ENCODE measurements at regions not wholly inside any gene's neighbourhood (a gene's known extent, or its start where the extent isn't known, plus 50 kb on each side); places are given as distances from the start of the nearest gene placed in this dataset.

DNA sequence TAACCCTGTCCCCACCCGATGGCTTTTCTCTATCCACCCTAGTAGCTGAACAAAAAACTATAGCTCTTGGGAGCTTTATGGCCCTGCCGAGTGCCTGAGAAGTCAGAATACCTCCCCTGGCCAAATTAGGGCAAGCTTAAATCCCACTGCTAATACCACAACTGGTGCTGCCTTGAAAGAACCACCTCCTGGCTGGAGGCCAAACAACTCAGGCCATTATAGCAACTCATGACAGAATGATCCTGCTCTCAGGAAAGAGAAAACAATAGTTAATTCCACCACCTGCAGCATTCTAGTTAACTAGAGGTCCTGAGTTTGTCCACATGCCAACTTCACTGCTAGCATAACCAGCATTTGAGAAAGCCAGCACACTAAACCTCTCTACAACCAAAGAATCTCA is 123.2 kb downstream of the RTP4 start:
- Histone ChIP-seq H3K56ac (replicated peaks; ENCODE audit: insufficient read length, low read depth, low read length) (no peak overlapping the region), H3K9me3 (ENCODE audit: insufficient read depth in 2 of 2, low read depth in 1 of 2, low read length in 1 of 2) (peaks cover 9 to 10% of the 10 kb centered on the region in 2 experiments; a peak in 3 of 4 replicates), H3K4me3 (ENCODE audit: extremely low read depth in 1 of 4, insufficient read depth in 2 of 4, low read depth in 3 of 4, low read length in 4 of 4) (no peak overlapping the region), H2BK20ac (ENCODE audit: low read length) (no peak overlapping the region), H2BK12ac (ENCODE audit: low read depth, low read length) (no peak overlapping the region), H4K20me1 (replicated peaks in 1 of 2; ENCODE audit: control insufficient read depth in 1 of 2, insufficient read depth in 2 of 2, low read length in 2 of 2) (no peaks in the 10 kb centered on the region), H4K8ac (ENCODE audit: extremely low read depth, insufficient read depth, low read length) (no peak overlapping the region), H3K4me2 (ENCODE audit: insufficient read depth in 1 of 2, low read depth in 2 of 2, low read length in 2 of 2) (no peak overlapping the region), H4K91ac (replicated peaks; ENCODE audit: insufficient read length, low read length) (no peak overlapping the region), H4K5ac (ENCODE audit: insufficient read length, low read depth, low read length) (no peak overlapping the region), H3K36me3 (ENCODE audit: control insufficient read depth in 2 of 4, insufficient read depth in 4 of 4, low read length in 3 of 4) (no peaks in the 10 kb centered on the region; a peak in 1 of 8 replicates), H2AK5ac (ENCODE audit: low read depth, low read length) (no peak overlapping the region), H2AFZ (ENCODE audit: low read length) (no peak overlapping the region), H3K4me1 (replicated peaks in 1 of 4; ENCODE audit: control insufficient read depth in 3 of 4, insufficient read depth in 4 of 4, low read length in 3 of 4) (no peaks in the 10 kb centered on the region), H3K18ac (ENCODE audit: extremely low read depth, low read length) (no peak overlapping the region), H2BK120ac (replicated peaks; ENCODE audit: low read depth, low read length) (no peak overlapping the region), H3K9ac (replicated peaks in 1 of 4; ENCODE audit: extremely low read depth in 1 of 4, low read depth in 3 of 4, low read length in 3 of 4) (no peak overlapping the region), H3K27ac (ENCODE audit: low read depth, low read length) (no peak overlapping the region), H2BK15ac (ENCODE audit: low read length) (no peak overlapping the region), H3K79me1 (ENCODE audit: low read depth, low read length) (no peaks in the 10 kb centered on the region), H2BK5ac (ENCODE audit: low read depth, low read length) (no peak overlapping the region), H3K23me2 (ENCODE audit: low read depth, low read length) (no peaks in the 10 kb centered on the region), H3K14ac (ENCODE audit: insufficient read length) (no peak overlapping the region), H3K79me2 (ENCODE audit: control insufficient read depth in 1 of 2, insufficient read depth in 2 of 2, low read length in 2 of 2) (no peaks in the 10 kb centered on the region), H3K27me3 (replicated peaks in 1 of 4; ENCODE audit: control insufficient read depth in 3 of 4, extremely low read depth in 1 of 4, insufficient read depth in 3 of 4, low read length in 3 of 4) (no peaks in the 10 kb centered on the region), H3K4ac (replicated peaks; ENCODE audit: insufficient read length, low read depth, low read length) (no peak overlapping the region), H3K23ac (ENCODE audit: insufficient read length) (no peak overlapping the region)
- no peak for DNase-seq (ENCODE audit: low read depth in 1 of 2, low spot score in 2 of 2)
- POLR2A ChIA-PET (ENCODE audit: partially characterized antibody): no interaction called here
- WGBS, 2 experiments (ENCODE audit: extremely low coverage in 1 of 2, insufficient coverage in 1 of 2, insufficient read length in 1 of 2, insufficient replicate concordance in 2 of 2, low coverage in 1 of 2, low lambda C conversion rate in 2 of 2, missing lambda C conversion rate in 1 of 2): 88% methylated on average over 2 of the region's 2 CpGs; no CpG with 5 or more reads in 1 of the 2 experiments
- CTCF ChIA-PET (ENCODE audit: partially characterized antibody): interaction anchor here (2.1 kb wide), 1 partner anchor 9 kb away, joined by 6 read pairs; no protein-coding TSS in a partner anchor
- TF ChIP-seq POLR2A (IDR thresholded peaks at IDR 0.05; ENCODE audit: control extremely low read depth in 1 of 2, low read depth in 2 of 2, low read length in 2 of 2): no peak
- no peak for TF ChIP-seq TBP (IDR thresholded peaks at IDR 0.05; ENCODE audit: low read depth, low read length)
- no peak for TF ChIP-seq NRF1 (IDR thresholded peaks at IDR 0.05; ENCODE audit: low read depth, low read length)
- TF ChIP-seq RNF2 (IDR thresholded peaks at IDR 0.05; ENCODE audit: borderline replicate concordance, low read depth, low read length, missing control alignments, poor library complexity, severe bottlenecking): no peak
- TF ChIP-seq PHF8 (conservative IDR thresholded peaks at IDR 0.05; ENCODE audit: low read depth, low read length): no peak
- no peak for TF ChIP-seq YY1 (IDR thresholded peaks at IDR 0.05; ENCODE audit: low read depth, low read length)
- TF ChIP-seq CBX5 (IDR thresholded peaks at IDR 0.05; ENCODE audit: low read depth, low read length): no peak
- TF ChIP-seq RBBP5 (IDR thresholded peaks at IDR 0.05; ENCODE audit: borderline replicate concordance, low read depth, low read length): no peak
- TF ChIP-seq BACH1 (IDR thresholded peaks at IDR 0.05; ENCODE audit: low read length): no peak
- no peak for TF ChIP-seq SP2 (IDR thresholded peaks at IDR 0.05; ENCODE audit: low read length)
- TF ChIP-seq EZH2 (IDR thresholded peaks at IDR 0.05; ENCODE audit: low read depth, low read length, severe bottlenecking): no peak
- no peak for FAIRE-seq

All from H1 (cell line).